OCI-LY7 (cell line): ENCODE measurements at regions not wholly inside any gene's neighbourhood (a gene's known extent, or its start where the extent isn't known, plus 50 kb on each side); places are given as distances from the start of the nearest gene placed in this dataset.

ENCODE experiments used
- BruUV-seq: library from RNA; stranded (reverse); fragments of 400-500 nt; replicated peaks from 2 replicates; lab custom pipeline; 2021; lab: Mats Ljungman, UMichigan
- CTCF ChIA-PET: fragments of 300-600 bp; sonication (Branson Sonifier 250); formaldehyde crosslinking; loops from one replicate; lab custom pipeline; 2022; ENCODE audit warnings: antibody characterized with exemption; ENCODE audit not compliant: unreplicated experiment; lab: Charles Lee
- POLR2A ChIA-PET: fragments of 300-600 bp; sonication (Branson Sonifier 250); formaldehyde crosslinking; loops from one replicate; lab custom pipeline; 2022; ENCODE audit warnings: antibody characterized with exemption; lab: Charles Lee
- DNase-seq: peaks from one replicate; pipeline ENCODE4 v3.0.0-alpha.2; 2015; ENCODE audit warnings: low spot score
- H2AFZ ChIP-seq: fragments of 200-600 bp; sonication (generic), shearing (Covaris generic); 2 replicates; pipeline ENCODE4 v1.6.1; 2014; ENCODE audit warnings: mild to moderate bottlenecking, antibody characterized with exemption, low read length, moderate library complexity
- H3K27ac ChIP-seq: fragments of 200-600 bp; sonication (generic); 2 replicates; pipeline ENCODE4 v1.5.1; 2014; ENCODE audit warnings: mixed run types, low read depth, mild to moderate bottlenecking, moderate library complexity, low read length, inconsistent platforms; ENCODE audit not compliant: poor library complexity, severe bottlenecking
- H3K36me3 ChIP-seq: fragments of 200-600 bp; sonication (generic); 2 replicates; pipeline ENCODE4 v1.6.1; 2014; ENCODE audit warnings: mild to moderate bottlenecking, antibody characterized with exemption, low read length, moderate library complexity, mixed read lengths; ENCODE audit not compliant: insufficient read depth
- H3K4me1 ChIP-seq: fragments of 200-600 bp; sonication (generic); 2 replicates; pipeline ENCODE4 v1.5.1; 2014; ENCODE audit warnings: mild to moderate bottlenecking, low read length; ENCODE audit not compliant: insufficient read depth, poor library complexity, severe bottlenecking
- H3K4me2 ChIP-seq: fragments of 200-600 bp; sonication (generic); 2 replicates; pipeline ENCODE4 v1.6.1; 2014; ENCODE audit warnings: mild to moderate bottlenecking, low read length
- H3K4me3 ChIP-seq: fragments of 200-600 bp; sonication (generic); 2 replicates; pipeline ENCODE4 v1.5.1; 2014; ENCODE audit warnings: mild to moderate bottlenecking, low read depth, low read length; ENCODE audit not compliant: poor library complexity, severe bottlenecking
- H3K79me2 ChIP-seq: fragments of 200-600 bp; sonication (generic); 2 replicates; pipeline ENCODE4 v1.6.1; 2016; ENCODE audit warnings: low read depth, mild to moderate bottlenecking, low read length, moderate library complexity, mixed read lengths; ENCODE audit not compliant: insufficient read depth
- H3K9me2 ChIP-seq: fragments of 200-600 bp; sonication (generic); 2 replicates; pipeline ENCODE4 v1.6.1; 2016; ENCODE audit warnings: mild to moderate bottlenecking, low read length, mixed read lengths; ENCODE audit not compliant: insufficient read depth
- H3K9me3 ChIP-seq: fragments of 200-600 bp; sonication (generic); 2 replicates; pipeline ENCODE4 v1.6.1; 2014; ENCODE audit warnings: mild to moderate bottlenecking, mixed run types, low read length, mixed read lengths
- H4K20me1 ChIP-seq: fragments of 200-600 bp; sonication (generic); 2 replicates; pipeline ENCODE4 v1.6.1; 2014; ENCODE audit warnings: mild to moderate bottlenecking, antibody characterized with exemption, low read length, moderate library complexity, mixed read lengths; ENCODE audit not compliant: insufficient read depth
- EZH2phosphoT487 ChIP-seq: fragments of 200-600 bp; sonication (generic); IDR thresholded peaks from 2 replicates; pipeline ENCODE4 v1.6.1; 2018; ENCODE audit warnings: low read depth, borderline replicate concordance, mild to moderate bottlenecking, mixed run types, antibody characterized with exemption, low read length, moderate library complexity, mixed read lengths
- intact Hi-C: fragments of 100-400 bp; cut with micrococcal nuclease; formaldehyde crosslinking; loops from one replicate; pipeline ENCODE4 v1.10.0; 2022; ENCODE audit not compliant: unreplicated experiment
- TF ChIP-seq, protein P1 (sequence below): fragments of 200-600 bp; sonication (generic); conservative IDR thresholded peaks from 2 replicates; pipeline ENCODE4 v1.5.1; 2014; ENCODE audit warnings: mild to moderate bottlenecking, antibody characterized with exemption, low read length, moderate library complexity, mixed read lengths

DNA sequence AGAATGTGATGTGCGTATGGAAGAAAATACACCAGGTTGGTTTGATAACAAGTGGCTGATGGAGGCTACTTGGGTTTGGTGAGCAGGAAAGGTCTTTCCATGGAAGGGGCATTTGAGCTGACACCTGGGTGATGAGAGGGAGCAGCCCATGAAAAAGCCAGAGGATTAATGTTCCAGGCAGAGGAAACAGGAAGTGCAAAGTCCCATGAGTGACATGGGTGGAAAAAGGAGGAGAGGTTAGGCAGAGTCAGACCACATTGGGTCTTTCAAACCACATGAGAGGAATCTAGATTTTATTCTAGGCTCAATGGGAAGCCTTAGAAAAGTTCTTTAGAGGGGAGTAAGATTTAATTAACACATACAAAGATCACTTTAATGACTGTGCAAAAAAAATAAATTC, 195.7 kb downstream of the LRATD1 start:
- Histone ChIP-seq H4K20me1 (no peaks in the 10 kb centered on the region), H3K79me2 (no peaks in the 10 kb centered on the region), H3K4me2 (no peak overlapping the region), H3K27ac (no peak overlapping the region), H3K4me1 (no peaks in the 10 kb centered on the region), H3K9me2 (no peaks in the 10 kb centered on the region), H3K36me3 (no peaks in the 10 kb centered on the region), H3K9me3 (no peaks in the 10 kb centered on the region), H2AFZ (no peak overlapping the region), H3K4me3 (no peak overlapping the region)
- intact Hi-C loops, result no loop called here
- no TSS peak for BruUV-seq
- ChIA-PET CTCF (no interaction called here), POLR2A (no interaction called here)
- TF ChIP-seq, protein P1, sequence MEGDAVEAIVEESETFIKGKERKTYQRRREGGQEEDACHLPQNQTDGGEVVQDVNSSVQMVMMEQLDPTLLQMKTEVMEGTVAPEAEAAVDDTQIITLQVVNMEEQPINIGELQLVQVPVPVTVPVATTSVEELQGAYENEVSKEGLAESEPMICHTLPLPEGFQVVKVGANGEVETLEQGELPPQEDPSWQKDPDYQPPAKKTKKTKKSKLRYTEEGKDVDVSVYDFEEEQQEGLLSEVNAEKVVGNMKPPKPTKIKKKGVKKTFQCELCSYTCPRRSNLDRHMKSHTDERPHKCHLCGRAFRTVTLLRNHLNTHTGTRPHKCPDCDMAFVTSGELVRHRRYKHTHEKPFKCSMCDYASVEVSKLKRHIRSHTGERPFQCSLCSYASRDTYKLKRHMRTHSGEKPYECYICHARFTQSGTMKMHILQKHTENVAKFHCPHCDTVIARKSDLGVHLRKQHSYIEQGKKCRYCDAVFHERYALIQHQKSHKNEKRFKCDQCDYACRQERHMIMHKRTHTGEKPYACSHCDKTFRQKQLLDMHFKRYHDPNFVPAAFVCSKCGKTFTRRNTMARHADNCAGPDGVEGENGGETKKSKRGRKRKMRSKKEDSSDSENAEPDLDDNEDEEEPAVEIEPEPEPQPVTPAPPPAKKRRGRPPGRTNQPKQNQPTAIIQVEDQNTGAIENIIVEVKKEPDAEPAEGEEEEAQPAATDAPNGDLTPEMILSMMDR, result no peak
- TF ChIP-seq EZH2phosphoT487, result no peak
- no peak for DNase-seq

DNA sequence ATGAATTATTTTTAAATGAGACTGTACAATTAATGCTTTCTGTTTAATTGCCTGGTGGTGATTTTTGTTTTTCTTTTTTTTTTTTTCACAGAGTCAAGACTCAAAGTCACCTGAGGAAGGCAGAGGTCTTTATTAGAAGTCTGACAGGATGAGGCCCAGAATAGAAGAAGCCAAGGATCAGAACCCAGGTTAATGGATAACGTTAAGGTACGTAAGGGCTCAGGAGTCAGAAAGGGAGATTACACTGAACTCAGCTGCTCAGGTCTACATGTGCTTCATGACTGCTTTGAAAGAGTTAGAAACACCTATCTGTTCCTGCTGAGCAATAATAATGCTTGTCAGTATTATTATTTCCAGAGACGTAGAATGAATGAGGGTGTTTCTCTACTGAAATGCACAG, 196.5 kb downstream of the LRATD1 start:
- BruUV-seq, result no TSS peak
- no peaks in the 10 kb centered on the region for H3K9me2 ChIP-seq
- intact Hi-C loops, result no loop called here
- no peak overlapping the region for H2AFZ ChIP-seq
- no peak overlapping the region for H3K4me2 ChIP-seq
- H3K9me3 ChIP-seq, result no peaks in the 10 kb centered on the region
- H4K20me1 ChIP-seq, result no peaks in the 10 kb centered on the region
- no peaks in the 10 kb centered on the region for H3K4me1 ChIP-seq
- ChIA-PET POLR2A (no interaction called here), CTCF (no interaction called here)
- DNase-seq, result no peak
- H3K27ac ChIP-seq, result no peak overlapping the region
- H3K36me3 ChIP-seq, result no peaks in the 10 kb centered on the region
- H3K79me2 ChIP-seq, result no peaks in the 10 kb centered on the region
- no peak for TF ChIP-seq EZH2phosphoT487
- TF ChIP-seq, protein P1, result no peak
- H3K4me3 ChIP-seq, result no peak overlapping the region

DNA sequence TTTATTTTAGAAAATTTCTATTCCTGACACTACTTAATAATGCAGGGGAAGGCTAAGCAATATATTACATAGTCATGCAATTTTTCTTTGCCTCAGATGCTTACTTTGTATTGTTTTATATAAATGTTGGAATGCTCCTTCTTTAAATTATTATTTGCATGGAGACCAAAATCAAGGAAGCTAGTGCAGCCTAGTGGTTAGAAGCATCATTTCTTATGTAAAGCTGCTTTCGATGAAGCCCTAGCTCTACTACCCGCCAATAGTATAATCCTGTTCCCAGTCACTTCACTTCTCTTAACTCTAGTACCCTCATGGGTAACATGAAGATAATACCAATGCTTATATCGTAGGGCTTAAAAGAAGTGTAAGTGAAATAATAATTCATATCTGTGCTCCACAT, 198.9 kb downstream of the LRATD1 start:
- ChIA-PET CTCF (no interaction called here), POLR2A (interaction anchor here (0.6 to 0.7 kb wide), 2 partner anchors 221 to 995 kb away, joined by 4 read pairs; no protein-coding TSS in a partner anchor)
- Histone ChIP-seq H3K27ac (no peak overlapping the region), H3K4me3 (no peak overlapping the region), H2AFZ (no peak overlapping the region), H4K20me1 (no peaks in the 10 kb centered on the region), H3K4me2 (no peak overlapping the region), H3K9me2 (no peaks in the 10 kb centered on the region), H3K4me1 (no peaks in the 10 kb centered on the region), H3K79me2 (no peaks in the 10 kb centered on the region), H3K36me3 (no peaks in the 10 kb centered on the region), H3K9me3 (no peaks in the 10 kb centered on the region)
- no peak for DNase-seq
- BruUV-seq, result no TSS peak
- intact Hi-C loops, result no loop called here
- no peak for TF ChIP-seq EZH2phosphoT487
- TF ChIP-seq, protein P1, result no peak
